ENCODE measurements at regions not wholly inside any gene's neighbourhood (a gene's known extent, or its start where the extent isn't known, plus 50 kb on each side); places are given as distances from the start of the nearest gene placed in this dataset.
"Not testable (repeated sequence)": the region's sequence is repeated elsewhere in the genome, so short reads cannot be mapped to it uniquely, and the experiment has no call there.

DNA sequence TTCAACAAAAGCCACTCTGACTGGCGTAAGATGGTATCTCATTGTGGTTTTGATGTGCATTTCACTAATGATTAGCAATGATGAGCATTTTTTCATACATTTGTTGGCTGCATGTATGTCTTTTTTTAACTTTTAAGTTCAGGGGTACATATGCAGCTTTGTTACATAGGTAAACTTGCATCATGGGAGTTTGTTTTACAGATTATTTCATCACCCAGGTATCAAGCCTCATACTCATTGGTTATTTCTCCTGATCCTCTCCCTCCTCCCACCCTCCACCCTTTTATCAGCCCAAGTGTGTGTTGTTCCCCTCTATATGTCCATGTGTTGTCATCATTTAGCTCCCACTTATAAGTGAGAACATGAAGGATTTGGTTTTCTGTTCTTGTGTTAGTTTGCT lies 154.1 kb upstream of the POGK start:
- TF ChIP-seq, protein P1, sequence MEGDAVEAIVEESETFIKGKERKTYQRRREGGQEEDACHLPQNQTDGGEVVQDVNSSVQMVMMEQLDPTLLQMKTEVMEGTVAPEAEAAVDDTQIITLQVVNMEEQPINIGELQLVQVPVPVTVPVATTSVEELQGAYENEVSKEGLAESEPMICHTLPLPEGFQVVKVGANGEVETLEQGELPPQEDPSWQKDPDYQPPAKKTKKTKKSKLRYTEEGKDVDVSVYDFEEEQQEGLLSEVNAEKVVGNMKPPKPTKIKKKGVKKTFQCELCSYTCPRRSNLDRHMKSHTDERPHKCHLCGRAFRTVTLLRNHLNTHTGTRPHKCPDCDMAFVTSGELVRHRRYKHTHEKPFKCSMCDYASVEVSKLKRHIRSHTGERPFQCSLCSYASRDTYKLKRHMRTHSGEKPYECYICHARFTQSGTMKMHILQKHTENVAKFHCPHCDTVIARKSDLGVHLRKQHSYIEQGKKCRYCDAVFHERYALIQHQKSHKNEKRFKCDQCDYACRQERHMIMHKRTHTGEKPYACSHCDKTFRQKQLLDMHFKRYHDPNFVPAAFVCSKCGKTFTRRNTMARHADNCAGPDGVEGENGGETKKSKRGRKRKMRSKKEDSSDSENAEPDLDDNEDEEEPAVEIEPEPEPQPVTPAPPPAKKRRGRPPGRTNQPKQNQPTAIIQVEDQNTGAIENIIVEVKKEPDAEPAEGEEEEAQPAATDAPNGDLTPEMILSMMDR (IDR thresholded peaks at IDR 0.05), result no peak
- TF ChIP-seq POLR2AphosphoS5 (IDR thresholded peaks at IDR 0.05) (no peak), EP300 (IDR thresholded peaks at IDR 0.05) (no peak), POLR2A (IDR thresholded peaks at IDR 0.05) (no peak)
- Histone ChIP-seq H3K36me3 (no peaks in the 10 kb centered on the region), H3K27ac (no peak overlapping the region), H3K9me3 (no peaks in the 10 kb centered on the region), H3K27me3 (no peaks in the 10 kb centered on the region), H3K4me3 (no peak overlapping the region), H3K4me1 (no peaks in the 10 kb centered on the region)
- ATAC-seq (ENCODE audit: low FRiP score in 2 of 2) (no peak), DNase-seq (no peak)
- 88 to 94% methylated on average over 1 of the region's 1 CpG for WGBS, 2 donors

DNA sequence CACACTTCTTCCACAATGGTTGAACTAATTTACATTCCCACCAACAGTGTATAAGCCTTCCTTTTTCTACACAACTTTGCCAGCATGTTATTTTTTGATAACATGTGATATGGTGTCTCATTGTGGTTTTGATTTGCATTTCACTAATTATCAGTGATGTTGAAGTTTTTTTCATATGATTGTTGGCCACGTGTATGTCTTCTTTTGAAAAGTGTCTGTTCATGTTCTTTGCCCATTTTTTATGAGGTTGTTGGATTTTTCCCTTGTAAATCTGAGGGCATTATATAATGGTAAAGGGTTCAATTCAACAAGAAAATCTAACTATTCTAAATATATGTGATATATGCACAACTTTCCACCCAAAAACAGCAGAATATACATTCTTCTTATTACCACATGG lies 153.4 kb upstream of the POGK start:
- not testable (repeated sequence) for H3K27ac ChIP-seq; ATAC-seq (ENCODE audit: low FRiP score in 2 of 2); H3K4me1 ChIP-seq; H3K27me3 ChIP-seq; H3K9me3 ChIP-seq; H3K4me3 ChIP-seq; H3K36me3 ChIP-seq; DNase-seq
- 76 to 83% methylated on average over 1 of the region's 1 CpG for whole genome bisulfite sequencing, 2 donors

DNA sequence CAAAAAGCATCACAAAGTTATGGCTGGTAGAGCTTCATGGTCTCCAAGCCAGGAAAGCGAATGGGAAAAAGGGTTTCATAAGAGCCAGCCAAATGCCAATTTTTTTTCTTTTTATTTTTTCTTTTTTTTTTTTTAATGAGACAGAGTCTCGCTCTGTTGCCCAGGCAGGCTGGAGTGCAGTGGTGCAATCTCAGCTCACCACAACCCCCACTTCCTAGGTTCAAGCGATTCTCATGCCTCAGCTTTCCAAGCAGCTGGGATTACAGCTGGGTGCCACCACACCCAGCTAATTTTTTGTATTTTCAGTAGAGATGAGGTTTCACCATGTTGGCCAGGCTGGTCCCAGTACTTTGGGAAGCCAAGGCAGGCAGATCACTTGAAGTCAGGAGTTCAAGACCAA lies 148.7 kb upstream of the POGK start:
- not testable (repeated sequence) for H3K27me3 ChIP-seq; H3K9me3 ChIP-seq; H3K27ac ChIP-seq; H3K4me1 ChIP-seq; DNase-seq; H3K4me3 ChIP-seq; ATAC-seq (ENCODE audit: low FRiP score in 2 of 2); H3K36me3 ChIP-seq
- WGBS, 2 donors, result 89 to 91% methylated on average over 3 of the region's 3 CpGs

DNA sequence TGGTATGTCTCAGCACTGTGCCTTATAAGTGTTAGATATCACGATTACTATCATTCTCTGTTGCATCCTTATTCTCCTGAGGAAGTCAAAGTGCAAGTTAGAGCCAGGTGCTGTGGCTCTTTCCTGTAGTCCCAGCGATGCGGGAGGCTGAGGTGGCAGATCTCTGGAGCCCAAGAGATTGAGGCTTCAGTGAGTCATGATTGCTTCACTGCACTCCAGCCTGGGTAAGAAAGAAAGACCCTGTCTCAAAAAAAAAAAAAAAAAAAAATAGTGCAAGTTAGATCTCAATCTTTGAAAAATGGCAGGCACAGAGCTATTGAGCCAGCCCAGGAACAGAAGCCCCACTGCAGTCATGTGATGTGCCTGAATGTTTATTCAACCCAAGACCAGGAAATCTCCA lies 147.8 kb upstream of the POGK start:
- Histone ChIP-seq H3K4me1 (no peaks in the 10 kb centered on the region), H3K4me3 (no peak overlapping the region), H3K9me3 (no peaks in the 10 kb centered on the region), H3K27ac (no peak overlapping the region), H3K27me3 (no peaks in the 10 kb centered on the region), H3K36me3 (no peaks in the 10 kb centered on the region)
- WGBS, 2 donors, result 79 to 83% methylated on average over 3 of the region's 3 CpGs
- DNase-seq (no peak), ATAC-seq (ENCODE audit: low FRiP score in 2 of 2) (no peak)
- TF ChIP-seq POLR2AphosphoS5 (IDR thresholded peaks at IDR 0.05) (no peak), POLR2A (IDR thresholded peaks at IDR 0.05) (no peak), EP300 (IDR thresholded peaks at IDR 0.05) (no peak)
- TF ChIP-seq, protein P1 (IDR thresholded peaks at IDR 0.05), result no peak

GRCh38 chr1:166692346-166692745 lies 146.9 kb upstream of the POGK start:
- no peaks in the 10 kb centered on the region for H3K4me1 ChIP-seq
- H3K4me3 ChIP-seq, result no peak overlapping the region
- H3K27me3 ChIP-seq, result no peaks in the 10 kb centered on the region
- ATAC-seq (ENCODE audit: low FRiP score in 2 of 2), result no peak
- DNase-seq, result no peak
- WGBS, 2 donors, result 72 to 85% methylated on average over 2 of the region's 2 CpGs
- H3K36me3 ChIP-seq, result no peaks in the 10 kb centered on the region
- H3K9me3 ChIP-seq, result no peaks in the 10 kb centered on the region
- no peak for TF ChIP-seq POLR2A (IDR thresholded peaks at IDR 0.05)
- TF ChIP-seq, protein P1 (IDR thresholded peaks at IDR 0.05), result no peak
- no peak for TF ChIP-seq POLR2AphosphoS5 (IDR thresholded peaks at IDR 0.05)
- H3K27ac ChIP-seq, result no peak overlapping the region

- 77 to 87% methylated on average over 4 of the region's 4 CpGs for WGBS, 2 donors
- Histone ChIP-seq H3K4me1 (no peaks in the 10 kb centered on the region), H3K27ac (no peak overlapping the region), H3K4me3 (no peak overlapping the region), H3K9me3 (no peaks in the 10 kb centered on the region), H3K36me3 (no peaks in the 10 kb centered on the region), H3K27me3 (no peaks in the 10 kb centered on the region)
- ATAC-seq (ENCODE audit: low FRiP score in 2 of 2) (no peak), DNase-seq (no peak)
- TF ChIP-seq POLR2A (IDR thresholded peaks at IDR 0.05), result no peak
- no peak for TF ChIP-seq POLR2AphosphoS5 (IDR thresholded peaks at IDR 0.05)
- TF ChIP-seq EP300 (IDR thresholded peaks at IDR 0.05), result no peak
- TF ChIP-seq, protein P1 (IDR thresholded peaks at IDR 0.05), result no peak
These were observed 146.1 kb upstream of the POGK start for GRCh38 chr1:166693158-166693557.
